K562 (cell line): ENCODE measurements at regions not wholly inside any gene's neighbourhood (a gene's known extent, or its start where the extent isn't known, plus 50 kb on each side); places are given as distances from the start of the nearest gene placed in this dataset.
A peak's percentile ranks its signal among the peaks of the same experiment; 100 is the strongest.

Experiments used
- ATAC-seq: fragments of 200-7000 bp; cut with Tn5 transposase; 3 replicates; pipeline ENCODE4 v1.9.1; 2020; ENCODE audit warnings: moderate library complexity
- BruUV-seq: library from RNA; stranded (reverse); fragments of 400-500 nt; replicated peaks from 2 replicates; lab custom pipeline; 2021; lab: Mats Ljungman, UMichigan
- CTCF ChIA-PET: fragments of 300-600 bp; formaldehyde crosslinking; extraction: SDS; loops from one replicate; lab custom pipeline; 2021; ENCODE audit warnings: low intra/inter-chr PET ratio; lab: Yijun Ruan, JAX
- POLR2A ChIA-PET: fragments of 300-600, 350-650 bp; sonication (Branson Sonifier 250); formaldehyde crosslinking; extraction: SDS; loops from one replicate; lab custom pipeline; 2021; ENCODE audit warnings: antibody characterized with exemption, inconsistent platforms; lab: Yijun Ruan, JAX
- DNase-seq, 4 experiments: peaks; one replicate each; pipeline versions ENCODE4 v3.0.0 to v3.0.0-alpha.2; 2011 to 2018; ENCODE audit warnings: low spot score in 3 of 4, mixed read lengths in 3 of 4; ENCODE audit errors: extremely low read depth in 1 of 4
- FAIRE-seq: peaks from 2 replicates; lab custom pipeline; 2011; peaks lifted over from hg19 to GRCh38; lab: Jason Lieb, UNC
- H2AFZ ChIP-seq: 2 replicates; pipeline ENCODE4 v1.6.0; 2011; ENCODE audit warnings: low read depth, low read length, control low read depth, inconsistent platforms
- H3K27ac ChIP-seq: fragments of 200-600 bp; 3 replicates; pipeline ENCODE4 v1.8.0; 2011; ENCODE audit warnings: low read depth, mild to moderate bottlenecking, control low read depth, inconsistent platforms, low read length, moderate library complexity, mixed read lengths; ENCODE audit errors: extremely low read depth
- H3K27me3 ChIP-seq, 2 experiments: fragments of 300-600 bp in 1 of 2; 2 replicates in 1 of 2; 3 replicates in 1 of 2; pipeline versions ENCODE4 v1.6.0 to v1.8.0; 2011; ENCODE audit warnings: inconsistent platforms in 2 of 2, low read length in 2 of 2, mild to moderate bottlenecking in 1 of 2, mixed read lengths in 1 of 2, moderate library complexity in 1 of 2; ENCODE audit not compliant: control insufficient read depth in 2 of 2, insufficient read depth in 2 of 2
- H3K36me3 ChIP-seq: fragments of 300-600 bp; 3 replicates; pipeline ENCODE4 v1.8.0; 2011; ENCODE audit warnings: mild to moderate bottlenecking, low read length, inconsistent platforms; ENCODE audit not compliant: control insufficient read depth, insufficient read depth
- H3K4me1 ChIP-seq, 2 experiments: fragments of 200-600 bp in 1 of 2; replicated peaks in 1 of 2; 2 replicates in 1 of 2; 3 replicates in 1 of 2; pipeline versions ENCODE4 v1.5.1 to v1.8.0; 2011; ENCODE audit warnings: inconsistent platforms in 2 of 2, low read length in 2 of 2, mild to moderate bottlenecking in 1 of 2, mixed read lengths in 1 of 2, moderate library complexity in 1 of 2; ENCODE audit not compliant: control insufficient read depth in 2 of 2, insufficient read depth in 2 of 2
- H3K4me2 ChIP-seq: 2 replicates; pipeline ENCODE4 v1.6.1; 2011; ENCODE audit warnings: low read length, control low read depth, inconsistent platforms, mixed read lengths; ENCODE audit not compliant: insufficient read depth
- H3K4me3 ChIP-seq: fragments of 200-600 bp; sonication (generic), shearing (Covaris generic); 2 replicates; pipeline ENCODE4 v1.5.1; 2016; ENCODE audit warnings: control low read depth, inconsistent platforms
- H3K79me2 ChIP-seq: fragments of 200-600 bp; 3 replicates; pipeline ENCODE4 v1.8.0; 2011; ENCODE audit warnings: low read length, inconsistent platforms; ENCODE audit not compliant: control insufficient read depth, insufficient read depth
- H3K9ac ChIP-seq, 2 experiments: 2 replicates each; pipeline versions ENCODE4 v1.6.0 to v1.6.1; 2011; ENCODE audit warnings: low read depth in 2 of 2, low read length in 2 of 2, control low read depth in 1 of 2, inconsistent platforms in 1 of 2, mild to moderate bottlenecking in 1 of 2, mixed read lengths in 1 of 2; ENCODE audit not compliant: insufficient read depth in 1 of 2
- H3K9me1 ChIP-seq: one replicate; pipeline ENCODE4 v1.6.0; 2011; ENCODE audit warnings: inconsistent platforms, mild to moderate bottlenecking, low read length, moderate library complexity; ENCODE audit not compliant: control insufficient read depth, insufficient read depth
- H3K9me3 ChIP-seq: replicated peaks from 2 replicates; pipeline ENCODE4 v1.5.1; 2011; ENCODE audit warnings: low read depth, low read length, inconsistent platforms; ENCODE audit not compliant: control insufficient read depth, insufficient read depth
- H4K20me1 ChIP-seq: replicated peaks from 2 replicates; pipeline ENCODE4 v1.6.1; 2011; ENCODE audit warnings: low read length, inconsistent platforms, mixed read lengths; ENCODE audit not compliant: control insufficient read depth, insufficient read depth
- ASH1L ChIP-seq: fragments of 450-650 bp; IDR thresholded peaks from 2 replicates; pipeline ENCODE4 v1.6.1; 2018; ENCODE audit warnings: borderline replicate concordance, mild to moderate bottlenecking, low read depth; ENCODE audit not compliant: partially characterized antibody
- CEBPG ChIP-seq, 3 experiments: fragments of 200-800 bp in 1 of 3; sonication (Bioruptor generic) in 1 of 3; sonication (generic) in 1 of 3; formaldehyde crosslinking in 1 of 3; IDR thresholded peaks in 2 of 3; conservative IDR thresholded peaks in 1 of 3; 2 replicates each; pipeline versions ENCODE4 v1.6.1 to v1.8.0; 2016 to 2022; ENCODE audit warnings: missing compliant biosample characterization in 2 of 3, missing genetic modification characterization in 2 of 3, mild to moderate bottlenecking in 1 of 3, missing genetic modification reagents in 1 of 3
- JUND ChIP-seq, 2 experiments: IDR thresholded peaks; 2 replicates in 1 of 2; 3 replicates in 1 of 2; pipeline ENCODE4 v1.6.1; 2011; ENCODE audit warnings: borderline replicate concordance in 2 of 2, low read depth in 2 of 2, low read length in 2 of 2, improper control_type of control experiment in 1 of 2, missing biosample characterization in 1 of 2, missing genetic modification characterization in 1 of 2, missing genetic modification reagents in 1 of 2
- MAZ ChIP-seq, 2 experiments: fragments of 450-650 bp in 1 of 2; sonication (generic) in 1 of 2; formaldehyde crosslinking; IDR thresholded peaks in 1 of 2; conservative IDR thresholded peaks in 1 of 2; 2 replicates each; pipeline versions ENCODE4 v1.4.0 to v1.5.0; 2020; ENCODE audit warnings: mild to moderate bottlenecking in 1 of 2, missing genetic modification reagents in 1 of 2
- TGIF2 ChIP-seq: sonication (generic); formaldehyde crosslinking; IDR thresholded peaks from 2 replicates; pipeline ENCODE4 v1.8.1; 2022; ENCODE audit warnings: mild to moderate bottlenecking, missing genetic modification reagents, moderate library complexity
- ZNF766 ChIP-seq: fragments of 200-800 bp; sonication (Bioruptor generic); conservative IDR thresholded peaks from 2 replicates; pipeline ENCODE4 v1.6.1; 2016; ENCODE audit warnings: missing genetic modification characterization, missing compliant biosample characterization
- WGBS: fragments of 100-300 bp; shearing (Covaris generic); methylation state at CpG from one replicate; pipeline ENCODE4 v1.1.6; 2016; ENCODE audit warnings: low coverage, mixed read lengths; ENCODE audit not compliant: insufficient coverage; ENCODE audit errors: missing lambda C conversion rate; 5-methylcytosine and 5-hydroxymethylcytosine counted together
- in situ Hi-C: fragments of 300-500 bp; cut with MboI; formaldehyde crosslinking; loops from 4 replicates; pipeline ENCODE4 v1.15.0; 2018; ENCODE audit warnings: inconsistent platforms, mixed read lengths
- intact Hi-C: fragments of 100-400 bp; cut with micrococcal nuclease; formaldehyde crosslinking; loops from 2 replicates; pipeline ENCODE4 v1.14.2; 2022

GRCh38 chr13:80590551-80590950 lies 249.6 kb upstream of the SPRY2 start:
- peak; percentile 17; the same call in 1 of the 3 replicates for ATAC-seq

GRCh38 chr13:80586356-80586755 lies 245.4 kb upstream of the SPRY2 start:
- DNase-seq (no peak), FAIRE-seq (no peak), ATAC-seq (no peak)
- no peak overlapping the region for H3K9ac ChIP-seq
- H3K9me1 ChIP-seq, result no peaks in the 10 kb centered on the region
- H3K27me3 ChIP-seq, result no peaks in the 10 kb centered on the region
- WGBS, result 2% methylated on average over 2 of the region's 2 CpGs
- intact Hi-C loops (no loop called here), in situ Hi-C loops (no loop called here)
- CTCF ChIA-PET, result no interaction called here
- H3K79me2 ChIP-seq, result no peaks in the 10 kb centered on the region
- no peaks in the 10 kb centered on the region for H4K20me1 ChIP-seq
- H3K36me3 ChIP-seq, result no peaks in the 10 kb centered on the region
- H3K4me1 ChIP-seq, result no peaks in the 10 kb centered on the region
- no peak overlapping the region for H3K4me3 ChIP-seq
- POLR2A ChIA-PET, result interaction anchor here (1.1 kb wide), 1 partner anchor 15 kb away, joined by 3 read pairs; no protein-coding TSS in a partner anchor
- no peak overlapping the region for H3K27ac ChIP-seq
- TF ChIP-seq CEBPG (CRISPR knock-in tag; IDR thresholded peaks at IDR 0.05) (no peak), CEBPG (tag; conservative IDR thresholded peaks at IDR 0.05 in 1 of 2, IDR thresholded peaks at IDR 0.05 in 1 of 2) (peak in 1 of 2 experiments; percentile 18; a peak in 1 of 4 replicates), JUND (IDR thresholded peaks at IDR 0.05; ENCODE audit: borderline replicate concordance, low read depth, low read length) (no peak), JUND (tag; IDR thresholded peaks at IDR 0.05; ENCODE audit: borderline replicate concordance, low read depth, low read length) (no peak)
- no peaks in the 10 kb centered on the region for H3K9me3 ChIP-seq
- no TSS peak for BruUV-seq
- H2AFZ ChIP-seq, result no peak overlapping the region
- no peak overlapping the region for H3K4me2 ChIP-seq

More at GRCh38 chr13:80590551-80590950, 249.6 kb upstream of the SPRY2 start:
- Histone ChIP-seq H3K27me3 (no peaks in the 10 kb centered on the region), H3K9ac (no peak overlapping the region), H3K9me1 (no peaks in the 10 kb centered on the region), H3K79me2 (no peaks in the 10 kb centered on the region), H3K36me3 (no peaks in the 10 kb centered on the region), H3K9me3 (no peaks in the 10 kb centered on the region), H3K4me3 (no peak overlapping the region), H3K4me1 (no peaks in the 10 kb centered on the region), H3K27ac (no peak overlapping the region), H3K4me2 (no peak overlapping the region), H2AFZ (no peak overlapping the region), H4K20me1 (no peaks in the 10 kb centered on the region)
- DNase-seq (peak in 1 of 4 experiments; percentile 19), FAIRE-seq (no peak)
- CTCF ChIA-PET, result no interaction called here
- BruUV-seq, result no TSS peak
- intact Hi-C loops, result no loop called here
- POLR2A ChIA-PET, result interaction anchor here (0.9 kb wide), 1 partner anchor 17 kb away, joined by 3 read pairs; no protein-coding TSS in a partner anchor
- 3% methylated on average over 3 of the region's 3 CpGs for WGBS
- in situ Hi-C loops, result no loop called here
- TF ChIP-seq CEBPG (CRISPR knock-in tag; IDR thresholded peaks at IDR 0.05), result no peak
- peak in 1 of 2 experiments; percentile 37; a peak in 1 of 4 replicates for TF ChIP-seq CEBPG (tag; conservative IDR thresholded peaks at IDR 0.05 in 1 of 2, IDR thresholded peaks at IDR 0.05 in 1 of 2)
- TF ChIP-seq ZNF766 (CRISPR knock-in tag), result no peak
- 0 out of 2 replicates have a peak, but pooled peaks have one; percentile 76 for TF ChIP-seq TGIF2 (CRISPR knock-in tag)
- no peak for TF ChIP-seq ASH1L
- peak in 1 of 2 experiments; percentile 60; a peak in 2 of 4 replicates for TF ChIP-seq MAZ (CRISPR knock-in tag; conservative IDR thresholded peaks at IDR 0.05 in 1 of 2, IDR thresholded peaks at IDR 0.05 in 1 of 2)
